HCT116 (cell line): ENCODE measurements at regions not wholly inside any gene's neighbourhood (a gene's known extent, or its start where the extent isn't known, plus 50 kb on each side); places are given as distances from the start of the nearest gene placed in this dataset.
"Not testable (repeated sequence)": the region's sequence is repeated elsewhere in the genome, so short reads cannot be mapped to it uniquely, and the experiment has no call there.

Source experiments
- ATAC-seq: fragments of 200-7000 bp; cut with Tn5 transposase; 2 replicates; pipeline ENCODE4 v1.9.1; 2020; ENCODE audit warnings: mild to moderate bottlenecking, moderate library complexity
- BruUV-seq: library from RNA; stranded (reverse); fragments of 400-500 nt; replicated peaks from 2 replicates; lab custom pipeline; 2021; lab: Mats Ljungman, UMichigan
- CTCF ChIA-PET: fragments of 300-600 bp; sonication (Branson Sonifier 250); formaldehyde crosslinking; loops from one replicate; lab custom pipeline; 2021; ENCODE audit warnings: antibody characterized with exemption; lab: Charles Lee
- POLR2A ChIA-PET: fragments of 300-600, 350-600 bp; sonication (Branson Sonifier 250); formaldehyde crosslinking; loops from one replicate; lab custom pipeline; 2021; ENCODE audit warnings: antibody characterized with exemption; lab: Charles Lee
- RAD21 ChIA-PET, 2 experiments: fragments of 300-600 bp; sonication (Branson Sonifier 250); formaldehyde crosslinking; loops; one replicate each; lab custom pipeline; 2023; ENCODE audit warnings: low total read pairs in 2 of 2; ENCODE audit not compliant: uncharacterized antibody in 2 of 2, unreplicated experiment in 2 of 2, low non-redundant PET in 1 of 2; lab: Charles Lee
- DNase-seq: peaks from one replicate; pipeline ENCODE4 v3.0.0-alpha.2; 2010; ENCODE audit warnings: low read depth, low spot score
- H2AFZ ChIP-seq: fragments of 200-600 bp; shearing (Covaris generic), sonication (generic); 2 replicates; pipeline ENCODE4 v1.6.1; 2017; ENCODE audit warnings: low read depth, mixed run types, mixed read lengths, antibody characterized with exemption, low read length; ENCODE audit not compliant: poor library complexity, severe bottlenecking
- H3K27ac ChIP-seq: 2 replicates; pipeline ENCODE4 v1.5.1; 2012; ENCODE audit warnings: low read depth, low read length
- H3K27me3 ChIP-seq: fragments of 200-600 bp; sonication (generic); 2 replicates; pipeline ENCODE4 v1.6.1; 2016; ENCODE audit warnings: mixed run types, low read length, mixed read lengths; ENCODE audit not compliant: insufficient read depth
- H3K36me3 ChIP-seq, 2 experiments: fragments of 200-500 bp in 1 of 2; fragments of 200-600 bp in 1 of 2; sonication (Bioruptor generic) in 1 of 2; sonication (generic) in 1 of 2; 2 replicates each; pipeline versions ENCODE4 v1.5.1 to v1.6.1; 2014 to 2016; ENCODE audit warnings: low read length in 2 of 2, inconsistent platforms in 1 of 2, mixed read lengths in 1 of 2, mixed run types in 1 of 2; ENCODE audit not compliant: insufficient read depth in 2 of 2, control insufficient read depth in 1 of 2
- H3K4me1 ChIP-seq, 2 experiments: fragments of 200-600 bp in 1 of 2; sonication (generic) in 1 of 2; 2 replicates each; pipeline versions ENCODE4 v1.5.1 to v1.6.1; 2012 to 2017; ENCODE audit warnings: low read length in 2 of 2, inconsistent platforms in 1 of 2, mild to moderate bottlenecking in 1 of 2, mixed read lengths in 1 of 2, mixed run types in 1 of 2, moderate library complexity in 1 of 2; ENCODE audit not compliant: insufficient read depth in 2 of 2, control insufficient read depth in 1 of 2
- H3K4me2 ChIP-seq: fragments of 200-600 bp; sonication (generic); 2 replicates; pipeline ENCODE4 v1.6.1; 2017; ENCODE audit warnings: mixed run types, low read length, mixed read lengths
- H3K4me3 ChIP-seq, 2 experiments: fragments of 200-600 bp in 1 of 2; sonication (generic) in 1 of 2; replicated peaks in 1 of 2; 2 replicates each; pipeline ENCODE4 v1.5.1; 2011 to 2016; ENCODE audit warnings: low read length in 2 of 2, control low read depth in 1 of 2, low read depth in 1 of 2, mild to moderate bottlenecking in 1 of 2, mixed read lengths in 1 of 2, mixed run types in 1 of 2
- H3K79me2 ChIP-seq: fragments of 200-600 bp; sonication (generic); 2 replicates; pipeline ENCODE4 v1.6.1; 2017; ENCODE audit warnings: mild to moderate bottlenecking, mixed run types, low read length, moderate library complexity, mixed read lengths; ENCODE audit not compliant: insufficient read depth
- H3K9ac ChIP-seq: fragments of 200-600 bp; sonication (generic); 2 replicates; pipeline ENCODE4 v1.6.1; 2016; ENCODE audit warnings: low read length, mixed read lengths
- H3K9me2 ChIP-seq: fragments of 200-600 bp; sonication (generic), shearing (Covaris generic); 2 replicates; pipeline ENCODE4 v1.6.1; 2017; ENCODE audit warnings: mixed run types, mild to moderate bottlenecking, moderate library complexity; ENCODE audit not compliant: insufficient read depth
- H3K9me3 ChIP-seq, 2 experiments: fragments of 200-500 bp in 1 of 2; fragments of 200-600 bp in 1 of 2; sonication (Bioruptor generic) in 1 of 2; sonication (generic) in 1 of 2; 2 replicates each; pipeline ENCODE4 v1.6.1; 2014 to 2017; ENCODE audit warnings: low read length in 2 of 2, mixed read lengths in 2 of 2, inconsistent platforms in 1 of 2, low read depth in 1 of 2, mild to moderate bottlenecking in 1 of 2, mixed run types in 1 of 2, moderate library complexity in 1 of 2; ENCODE audit not compliant: control insufficient read depth in 1 of 2, insufficient read depth in 1 of 2
- H4K20me1 ChIP-seq: fragments of 200-600 bp; sonication (generic), shearing (Covaris generic); 2 replicates; pipeline ENCODE4 v1.6.1; 2017; ENCODE audit warnings: mixed run types, mild to moderate bottlenecking, moderate library complexity; ENCODE audit not compliant: insufficient read depth
- CBX3 ChIP-seq: IDR thresholded peaks from 2 replicates; pipeline ENCODE4 v1.6.1; 2012; ENCODE audit warnings: low read depth
- CEBPB ChIP-seq: IDR thresholded peaks from 2 replicates; pipeline ENCODE4 v1.6.1; 2012; ENCODE audit warnings: low read depth
- ELF1 ChIP-seq: IDR thresholded peaks from 2 replicates; pipeline ENCODE4 v1.6.1; 2012; ENCODE audit warnings: low read depth, borderline replicate concordance
- EZH2 ChIP-seq: fragments of 200-600 bp; sonication (generic); IDR thresholded peaks from 2 replicates; pipeline ENCODE4 v1.6.1; 2017; ENCODE audit warnings: antibody characterized with exemption, mixed run types
- EZH2phosphoT487 ChIP-seq: fragments of 200-600 bp; IDR thresholded peaks from 2 replicates; pipeline ENCODE4 v1.6.1; 2018; ENCODE audit warnings: antibody characterized with exemption, borderline replicate concordance
- JUND ChIP-seq: IDR thresholded peaks from 2 replicates; pipeline ENCODE4 v1.6.1; 2012
- POLR2A ChIP-seq: IDR thresholded peaks from 2 replicates; pipeline ENCODE4 v1.7.0; 2011; ENCODE audit warnings: borderline replicate concordance; ENCODE audit not compliant: insufficient read depth, insufficient read length; ENCODE audit errors: extremely low read depth
- SIN3A ChIP-seq: IDR thresholded peaks from 2 replicates; pipeline ENCODE4 v1.6.1; 2012; ENCODE audit warnings: low read depth
- SP1 ChIP-seq: IDR thresholded peaks from 2 replicates; pipeline ENCODE4 v1.6.1; 2012; ENCODE audit warnings: low read depth
- SRF ChIP-seq: IDR thresholded peaks from 2 replicates; pipeline ENCODE4 v1.6.1; 2012; ENCODE audit warnings: low read depth
- intact Hi-C: fragments of 100-400 bp; cut with micrococcal nuclease; formaldehyde crosslinking; loops from 2 replicates; pipeline ENCODE4 v1.10.0; 2022
- TF ChIP-seq, protein P1 (sequence below): IDR thresholded peaks from 2 replicates; pipeline ENCODE4 v1.6.1; 2012

- H3K4me2 ChIP-seq = no peak overlapping the region
- no peaks in the 10 kb centered on the region for H3K27me3 ChIP-seq
- H3K4me1 ChIP-seq = no peaks in the 10 kb centered on the region
- H4K20me1 ChIP-seq = no peaks in the 10 kb centered on the region
- CTCF ChIA-PET = no interaction called here
- no peak overlapping the region for H3K9ac ChIP-seq
- RAD21 ChIA-PET = no interaction called here
- H3K36me3 ChIP-seq = no peaks in the 10 kb centered on the region
- no peaks in the 10 kb centered on the region for H3K9me3 ChIP-seq
- H3K27ac ChIP-seq = no peak overlapping the region
- no peak for DNase-seq
- ATAC-seq = no peak
- no peak overlapping the region for H2AFZ ChIP-seq
- H3K79me2 ChIP-seq = no peaks in the 10 kb centered on the region
- POLR2A ChIA-PET = no interaction called here
- TF ChIP-seq CBX3 (no peak), EZH2phosphoT487 (no peak), EZH2 (no peak), ELF1 (no peak), POLR2A (no peak), SRF (no peak), SP1 (no peak), CEBPB (no peak), JUND (no peak), SIN3A (no peak)
- TF ChIP-seq, protein P1, sequence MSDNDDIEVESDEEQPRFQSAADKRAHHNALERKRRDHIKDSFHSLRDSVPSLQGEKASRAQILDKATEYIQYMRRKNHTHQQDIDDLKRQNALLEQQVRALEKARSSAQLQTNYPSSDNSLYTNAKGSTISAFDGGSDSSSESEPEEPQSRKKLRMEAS = no peak
- no peak overlapping the region for H3K4me3 ChIP-seq
- intact Hi-C loops = no loop called here
- BruUV-seq = no TSS peak
- H3K9me2 ChIP-seq = no peaks in the 10 kb centered on the region
Measured at GRCh38 chr13:60811581-60811980, 414.6 kb downstream of the TDRD3 start.

GRCh38 chr13:60805640-60806039, 408.6 kb downstream of the TDRD3 start:
- BruUV-seq, H3K4me2 ChIP-seq, H3K9me2 ChIP-seq, H3K27ac ChIP-seq, CTCF ChIA-PET, H2AFZ ChIP-seq, H3K27me3 ChIP-seq, H3K4me1 ChIP-seq, H3K4me3 ChIP-seq, H3K79me2 ChIP-seq, DNase-seq, ATAC-seq, intact Hi-C loops, RAD21 ChIA-PET, POLR2A ChIA-PET, H3K9me3 ChIP-seq, H3K36me3 ChIP-seq, H3K9ac ChIP-seq, H4K20me1 ChIP-seq: not testable (repeated sequence)
